Suprapubic skin (tissue), 4 donors: ENCODE measurements at regions not wholly inside any gene's neighbourhood (a gene's known extent, or its start where the extent isn't known, plus 50 kb on each side); places are given as distances from the start of the nearest gene placed in this dataset.

Experiments used
- CTCF ChIP-seq, 2 donors: fragments of 200-600 bp in 1 of 2; fragments of 450-650 bp in 1 of 2; sonication (generic) in 1 of 2; IDR thresholded peaks; one replicate each; pipeline ENCODE4 v1.5.1; 2016 to 2019; ENCODE audit warnings: antibody characterized with exemption in 2 of 2, mild to moderate bottlenecking in 1 of 2, moderate library complexity in 1 of 2
- POLR2A ChIP-seq, 2 donors: fragments of 450-650 bp; IDR thresholded peaks; one replicate each; pipeline ENCODE4 v1.6.1; 2017; ENCODE audit warnings: antibody characterized with exemption in 2 of 2, mild to moderate bottlenecking in 2 of 2, moderate library complexity in 2 of 2
- POLR2AphosphoS5 ChIP-seq, 3 donors: sonication (generic); formaldehyde crosslinking; IDR thresholded peaks; one replicate each; pipeline ENCODE4 v1.6.1; 2017; ENCODE audit warnings: antibody characterized with exemption in 3 of 3

GRCh38 chr10:108782411-108782810 lies 1140.9 kb downstream of the XPNPEP1 start:
- TF ChIP-seq POLR2AphosphoS5 (IDR thresholded peaks at IDR 0.05) (no peak), CTCF (IDR thresholded peaks at IDR 0.05) (no peak), POLR2A (IDR thresholded peaks at IDR 0.05) (no peak)
